ENCODE measurements at regions not wholly inside any gene's neighbourhood (a gene's known extent, or its start where the extent isn't known, plus 50 kb on each side); places are given as distances from the start of the nearest gene placed in this dataset.
"Not testable (repeated sequence)": the region's sequence is repeated elsewhere in the genome, so short reads cannot be mapped to it uniquely, and the experiment has no call there.

DNA sequence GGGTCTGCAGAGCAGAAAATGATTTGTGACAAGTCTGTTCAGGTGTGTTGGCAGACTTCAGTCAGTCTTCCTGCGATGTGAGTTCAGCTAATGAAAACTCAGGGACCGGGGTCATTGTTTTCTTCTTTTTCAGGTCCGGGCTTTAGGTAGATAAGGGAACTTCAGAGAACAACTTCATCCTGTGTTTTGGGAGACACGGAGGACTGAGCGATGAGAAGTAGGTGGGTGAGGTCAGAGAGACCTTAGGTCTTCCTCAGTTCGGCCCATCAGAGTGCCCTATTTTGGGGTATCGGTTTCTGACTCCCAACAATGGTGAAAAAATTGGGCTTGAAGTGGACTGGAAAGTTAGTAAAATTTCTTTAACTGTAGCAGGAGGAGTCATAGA lies 88.9 kb upstream of the ATF7IP2 start:
- no peak for DNase-seq (ENCODE audit: low read depth in 1 of 2, low spot score in 1 of 2)
- Histone ChIP-seq H3K27ac (replicated peaks) (no peak overlapping the region), H3K27me3 (ENCODE audit: insufficient read depth, poor library complexity, severe bottlenecking) (no peaks in the 10 kb centered on the region), H3K4me3 (replicated peaks; ENCODE audit: insufficient read depth, low read length) (no peak overlapping the region)
- TF ChIP-seq, protein P1, sequence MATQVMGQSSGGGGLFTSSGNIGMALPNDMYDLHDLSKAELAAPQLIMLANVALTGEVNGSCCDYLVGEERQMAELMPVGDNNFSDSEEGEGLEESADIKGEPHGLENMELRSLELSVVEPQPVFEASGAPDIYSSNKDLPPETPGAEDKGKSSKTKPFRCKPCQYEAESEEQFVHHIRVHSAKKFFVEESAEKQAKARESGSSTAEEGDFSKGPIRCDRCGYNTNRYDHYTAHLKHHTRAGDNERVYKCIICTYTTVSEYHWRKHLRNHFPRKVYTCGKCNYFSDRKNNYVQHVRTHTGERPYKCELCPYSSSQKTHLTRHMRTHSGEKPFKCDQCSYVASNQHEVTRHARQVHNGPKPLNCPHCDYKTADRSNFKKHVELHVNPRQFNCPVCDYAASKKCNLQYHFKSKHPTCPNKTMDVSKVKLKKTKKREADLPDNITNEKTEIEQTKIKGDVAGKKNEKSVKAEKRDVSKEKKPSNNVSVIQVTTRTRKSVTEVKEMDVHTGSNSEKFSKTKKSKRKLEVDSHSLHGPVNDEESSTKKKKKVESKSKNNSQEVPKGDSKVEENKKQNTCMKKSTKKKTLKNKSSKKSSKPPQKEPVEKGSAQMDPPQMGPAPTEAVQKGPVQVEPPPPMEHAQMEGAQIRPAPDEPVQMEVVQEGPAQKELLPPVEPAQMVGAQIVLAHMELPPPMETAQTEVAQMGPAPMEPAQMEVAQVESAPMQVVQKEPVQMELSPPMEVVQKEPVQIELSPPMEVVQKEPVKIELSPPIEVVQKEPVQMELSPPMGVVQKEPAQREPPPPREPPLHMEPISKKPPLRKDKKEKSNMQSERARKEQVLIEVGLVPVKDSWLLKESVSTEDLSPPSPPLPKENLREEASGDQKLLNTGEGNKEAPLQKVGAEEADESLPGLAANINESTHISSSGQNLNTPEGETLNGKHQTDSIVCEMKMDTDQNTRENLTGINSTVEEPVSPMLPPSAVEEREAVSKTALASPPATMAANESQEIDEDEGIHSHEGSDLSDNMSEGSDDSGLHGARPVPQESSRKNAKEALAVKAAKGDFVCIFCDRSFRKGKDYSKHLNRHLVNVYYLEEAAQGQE (IDR thresholded peaks at IDR 0.05; ENCODE audit: insufficient replicate concordance, low read depth) = no peak
- TF ChIP-seq GABPA (IDR thresholded peaks at IDR 0.05; ENCODE audit: low read depth) = no peak
- no peak for TF ChIP-seq SPI1 (IDR thresholded peaks at IDR 0.05; ENCODE audit: borderline replicate concordance, low read depth)
- TF ChIP-seq, protein P2, sequence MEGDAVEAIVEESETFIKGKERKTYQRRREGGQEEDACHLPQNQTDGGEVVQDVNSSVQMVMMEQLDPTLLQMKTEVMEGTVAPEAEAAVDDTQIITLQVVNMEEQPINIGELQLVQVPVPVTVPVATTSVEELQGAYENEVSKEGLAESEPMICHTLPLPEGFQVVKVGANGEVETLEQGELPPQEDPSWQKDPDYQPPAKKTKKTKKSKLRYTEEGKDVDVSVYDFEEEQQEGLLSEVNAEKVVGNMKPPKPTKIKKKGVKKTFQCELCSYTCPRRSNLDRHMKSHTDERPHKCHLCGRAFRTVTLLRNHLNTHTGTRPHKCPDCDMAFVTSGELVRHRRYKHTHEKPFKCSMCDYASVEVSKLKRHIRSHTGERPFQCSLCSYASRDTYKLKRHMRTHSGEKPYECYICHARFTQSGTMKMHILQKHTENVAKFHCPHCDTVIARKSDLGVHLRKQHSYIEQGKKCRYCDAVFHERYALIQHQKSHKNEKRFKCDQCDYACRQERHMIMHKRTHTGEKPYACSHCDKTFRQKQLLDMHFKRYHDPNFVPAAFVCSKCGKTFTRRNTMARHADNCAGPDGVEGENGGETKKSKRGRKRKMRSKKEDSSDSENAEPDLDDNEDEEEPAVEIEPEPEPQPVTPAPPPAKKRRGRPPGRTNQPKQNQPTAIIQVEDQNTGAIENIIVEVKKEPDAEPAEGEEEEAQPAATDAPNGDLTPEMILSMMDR (IDR thresholded peaks at IDR 0.05; ENCODE audit: insufficient read depth, low read length) = no peak
- TF ChIP-seq POLR2AphosphoS5 (IDR thresholded peaks at IDR 0.05; ENCODE audit: low read depth) = no peak

DNA sequence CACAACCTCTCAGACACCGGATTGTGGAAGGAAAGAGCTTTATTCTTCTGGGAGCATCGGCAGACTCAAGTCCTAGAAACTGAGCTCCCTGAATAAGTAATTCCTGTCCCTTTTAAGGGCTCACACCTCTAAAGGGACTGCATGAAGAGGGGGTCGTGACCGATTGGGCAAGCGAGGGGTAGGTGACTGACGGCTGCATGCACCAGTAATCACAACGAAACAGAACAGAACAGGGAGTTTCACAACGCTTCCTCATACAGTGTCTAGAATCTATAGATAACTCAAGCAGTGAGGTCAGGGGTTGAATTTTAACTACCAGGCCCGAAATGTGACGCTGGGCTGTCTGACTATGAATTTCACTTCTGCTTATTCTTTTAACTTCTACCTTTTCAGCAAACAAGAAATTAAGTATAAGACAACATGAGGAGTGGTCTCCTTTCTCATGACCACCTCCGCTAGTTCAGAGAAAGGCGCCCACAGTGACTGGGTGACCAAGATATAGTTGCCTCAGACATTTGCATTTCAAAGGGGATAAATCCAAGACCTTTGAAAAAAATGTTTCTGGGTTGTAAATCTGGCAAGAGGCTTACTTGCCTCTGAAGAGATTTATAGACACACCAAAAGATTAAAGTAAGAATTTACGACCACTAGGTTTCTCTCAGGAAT lies 88.4 kb upstream of the ATF7IP2 start:
- Histone ChIP-seq H3K27me3 (ENCODE audit: insufficient read depth, poor library complexity, severe bottlenecking) (no peaks in the 10 kb centered on the region), H3K4me3 (replicated peaks; ENCODE audit: insufficient read depth, low read length) (no peak overlapping the region), H3K27ac (replicated peaks) (no peak overlapping the region)
- TF ChIP-seq GABPA (IDR thresholded peaks at IDR 0.05; ENCODE audit: low read depth) (no peak), SPI1 (IDR thresholded peaks at IDR 0.05; ENCODE audit: borderline replicate concordance, low read depth) (no peak), POLR2AphosphoS5 (IDR thresholded peaks at IDR 0.05; ENCODE audit: low read depth) (no peak)
- TF ChIP-seq, protein P1 (IDR thresholded peaks at IDR 0.05; ENCODE audit: insufficient replicate concordance, low read depth) = no peak
- TF ChIP-seq, protein P2 (IDR thresholded peaks at IDR 0.05; ENCODE audit: insufficient read depth, low read length) = no peak
- DNase-seq (ENCODE audit: low read depth in 1 of 2, low spot score in 1 of 2) = no peak

DNA sequence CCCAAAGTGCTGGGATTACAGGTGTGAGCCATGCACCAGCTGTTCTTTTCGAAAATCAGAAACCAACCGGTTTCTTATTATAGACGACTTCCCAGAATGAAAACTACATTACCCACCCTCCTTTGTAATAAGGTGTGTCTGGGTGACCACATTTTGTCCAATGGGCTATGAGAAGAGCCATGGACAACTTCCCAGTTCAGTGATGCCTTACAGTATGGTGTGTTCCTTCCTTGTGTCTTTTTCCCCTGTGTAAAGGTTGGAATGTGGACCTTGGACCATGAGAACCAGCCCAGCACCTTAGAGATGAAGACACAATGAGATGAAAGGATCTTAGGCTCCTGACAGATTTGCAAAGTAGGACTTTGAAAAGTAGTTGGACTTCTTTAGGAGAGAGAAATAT lies 85.0 kb upstream of the ATF7IP2 start:
- TF ChIP-seq, protein P1 (IDR thresholded peaks at IDR 0.05; ENCODE audit: insufficient replicate concordance, low read depth) = no peak
- TF ChIP-seq POLR2AphosphoS5 (IDR thresholded peaks at IDR 0.05; ENCODE audit: low read depth) = no peak
- TF ChIP-seq, protein P2 (IDR thresholded peaks at IDR 0.05; ENCODE audit: insufficient read depth, low read length) = no peak
- TF ChIP-seq SPI1 (IDR thresholded peaks at IDR 0.05; ENCODE audit: borderline replicate concordance, low read depth) = no peak
- TF ChIP-seq GABPA (IDR thresholded peaks at IDR 0.05; ENCODE audit: low read depth) = no peak
- no peaks in the 10 kb centered on the region for H3K27me3 ChIP-seq (ENCODE audit: insufficient read depth, poor library complexity, severe bottlenecking)
- no peak for DNase-seq (ENCODE audit: low read depth in 1 of 2, low spot score in 1 of 2)
- no peak overlapping the region for H3K4me3 ChIP-seq (replicated peaks; ENCODE audit: insufficient read depth, low read length)
- H3K27ac ChIP-seq (replicated peaks) = no peak overlapping the region

DNA sequence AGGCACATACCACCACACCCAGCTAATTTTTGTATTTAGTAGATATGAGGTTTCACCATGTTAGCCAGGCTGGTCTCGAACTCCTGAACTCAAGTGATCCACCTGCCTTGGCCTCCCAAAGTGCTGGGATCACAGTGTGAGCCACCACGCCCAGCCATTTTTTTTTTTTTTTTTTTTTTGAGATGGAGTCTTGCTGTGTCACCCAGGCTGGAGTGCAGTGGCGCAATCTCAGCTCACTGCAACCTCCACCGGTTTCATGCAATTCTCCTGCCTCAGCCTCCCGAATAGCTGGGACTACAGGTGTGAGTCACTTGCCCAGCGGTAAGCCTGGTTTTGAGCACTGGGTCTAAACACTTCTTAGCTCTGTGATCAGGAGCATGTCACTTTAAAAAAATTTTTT lies 84.3 kb upstream of the ATF7IP2 start:
- not testable (repeated sequence) for H3K4me3 ChIP-seq (replicated peaks; ENCODE audit: insufficient read depth, low read length); H3K27ac ChIP-seq (replicated peaks); H3K27me3 ChIP-seq (ENCODE audit: insufficient read depth, poor library complexity, severe bottlenecking); DNase-seq (ENCODE audit: low read depth in 1 of 2, low spot score in 1 of 2)
